ENCODE measurements at regions not wholly inside any gene's neighbourhood (a gene's known extent, or its start where the extent isn't known, plus 50 kb on each side); places are given as distances from the start of the nearest gene placed in this dataset.
"Not testable (repeated sequence)": the region's sequence is repeated elsewhere in the genome, so short reads cannot be mapped to it uniquely, and the experiment has no call there.

DNA sequence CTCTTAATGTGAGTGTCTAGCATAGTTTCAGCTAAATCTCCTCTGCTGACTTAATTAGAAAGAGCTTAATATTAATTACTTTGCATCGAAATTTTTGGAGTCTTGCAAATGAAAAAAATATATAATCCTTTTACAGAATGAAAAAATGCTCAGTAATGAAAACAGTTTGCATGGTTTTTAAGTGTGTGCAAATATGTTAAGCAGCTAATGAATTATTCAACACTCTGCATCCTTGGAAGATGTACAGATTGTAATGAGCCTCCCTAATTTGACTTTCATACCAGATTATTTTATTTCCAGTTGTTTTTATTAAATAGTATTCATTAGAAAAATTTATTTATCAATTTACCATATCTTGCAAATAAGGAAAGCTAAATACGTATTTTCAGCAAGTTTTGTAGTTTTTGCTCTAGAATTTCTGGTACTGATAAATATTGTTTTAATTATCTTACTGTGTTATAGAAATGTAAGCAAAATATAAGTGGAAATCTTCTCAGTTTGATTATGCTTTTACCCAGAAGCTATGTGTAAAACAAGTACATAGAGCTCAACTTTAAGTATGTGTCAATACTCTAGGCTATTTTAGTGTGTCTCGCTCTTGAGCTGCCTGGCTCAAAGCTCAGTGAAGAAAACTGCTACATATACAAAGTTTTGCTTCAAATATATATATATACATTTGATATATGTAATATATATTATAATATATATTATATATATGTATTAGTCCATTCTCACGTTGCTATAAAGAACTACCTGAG, 714.9 kb upstream of the LUZP2 start:
- Histone ChIP-seq H3K27ac (no peak overlapping the region), H3K4me3 (no peak overlapping the region)
- TF ChIP-seq, protein P1, sequence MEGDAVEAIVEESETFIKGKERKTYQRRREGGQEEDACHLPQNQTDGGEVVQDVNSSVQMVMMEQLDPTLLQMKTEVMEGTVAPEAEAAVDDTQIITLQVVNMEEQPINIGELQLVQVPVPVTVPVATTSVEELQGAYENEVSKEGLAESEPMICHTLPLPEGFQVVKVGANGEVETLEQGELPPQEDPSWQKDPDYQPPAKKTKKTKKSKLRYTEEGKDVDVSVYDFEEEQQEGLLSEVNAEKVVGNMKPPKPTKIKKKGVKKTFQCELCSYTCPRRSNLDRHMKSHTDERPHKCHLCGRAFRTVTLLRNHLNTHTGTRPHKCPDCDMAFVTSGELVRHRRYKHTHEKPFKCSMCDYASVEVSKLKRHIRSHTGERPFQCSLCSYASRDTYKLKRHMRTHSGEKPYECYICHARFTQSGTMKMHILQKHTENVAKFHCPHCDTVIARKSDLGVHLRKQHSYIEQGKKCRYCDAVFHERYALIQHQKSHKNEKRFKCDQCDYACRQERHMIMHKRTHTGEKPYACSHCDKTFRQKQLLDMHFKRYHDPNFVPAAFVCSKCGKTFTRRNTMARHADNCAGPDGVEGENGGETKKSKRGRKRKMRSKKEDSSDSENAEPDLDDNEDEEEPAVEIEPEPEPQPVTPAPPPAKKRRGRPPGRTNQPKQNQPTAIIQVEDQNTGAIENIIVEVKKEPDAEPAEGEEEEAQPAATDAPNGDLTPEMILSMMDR (IDR thresholded peaks at IDR 0.05) = no peak
- no peak for DNase-seq (ENCODE audit: low spot score)

DNA sequence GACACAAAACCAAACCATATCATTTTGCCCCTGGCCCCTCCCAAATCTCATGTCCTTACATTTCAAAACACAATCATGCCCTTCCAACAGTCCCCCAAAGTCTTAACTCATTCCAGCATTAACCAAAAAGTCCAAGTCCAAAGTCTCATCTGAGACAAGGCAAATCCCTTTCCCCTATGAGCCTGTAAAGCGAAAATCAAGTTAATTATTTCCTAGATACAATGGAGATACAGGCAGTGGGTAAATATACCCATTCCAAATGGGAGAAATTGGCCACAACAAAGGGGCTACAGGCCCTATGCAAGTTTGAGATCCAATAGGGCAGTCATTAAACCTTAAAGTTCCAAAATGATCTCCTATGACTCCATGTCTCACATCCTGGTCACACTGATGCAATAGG, 709.9 kb upstream of the LUZP2 start:
- not testable (repeated sequence) for DNase-seq (ENCODE audit: low spot score); H3K27ac ChIP-seq; H3K4me3 ChIP-seq

DNA sequence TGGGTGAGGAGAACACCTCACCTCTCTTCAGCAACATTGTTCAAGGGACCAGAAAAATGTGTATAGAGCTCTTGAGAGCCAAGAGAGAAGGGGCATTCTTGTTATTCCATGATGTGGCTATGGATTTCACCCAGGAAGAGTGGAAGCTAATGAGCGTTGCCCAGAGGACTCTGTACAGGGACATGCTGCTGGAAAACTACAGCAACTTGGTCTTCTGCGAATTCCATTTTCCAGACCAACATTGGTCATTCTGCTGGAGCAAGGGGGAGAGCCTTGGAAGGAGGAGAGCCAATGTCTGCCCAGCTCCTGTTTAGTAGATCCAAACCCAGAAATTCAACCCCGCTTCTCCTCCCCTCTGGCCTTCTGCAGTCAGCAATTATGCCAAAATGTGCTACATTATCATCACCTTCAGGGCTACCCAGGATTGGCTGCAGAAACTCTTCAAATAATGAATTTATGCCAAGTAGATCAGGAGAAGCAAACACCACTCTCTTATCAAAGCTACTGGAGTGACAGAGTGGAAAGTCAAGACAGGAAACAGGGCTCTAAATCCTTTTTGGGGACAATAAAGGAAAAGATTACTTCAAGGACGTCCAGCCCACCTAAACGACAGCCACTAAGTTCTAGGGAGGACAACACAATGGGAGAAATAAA, 707.5 kb upstream of the LUZP2 start:
- no peak for DNase-seq (ENCODE audit: low spot score)
- Histone ChIP-seq H3K4me3 (no peak overlapping the region), H3K27ac (no peak overlapping the region)
- TF ChIP-seq, protein P1 (IDR thresholded peaks at IDR 0.05) = no peak

DNA sequence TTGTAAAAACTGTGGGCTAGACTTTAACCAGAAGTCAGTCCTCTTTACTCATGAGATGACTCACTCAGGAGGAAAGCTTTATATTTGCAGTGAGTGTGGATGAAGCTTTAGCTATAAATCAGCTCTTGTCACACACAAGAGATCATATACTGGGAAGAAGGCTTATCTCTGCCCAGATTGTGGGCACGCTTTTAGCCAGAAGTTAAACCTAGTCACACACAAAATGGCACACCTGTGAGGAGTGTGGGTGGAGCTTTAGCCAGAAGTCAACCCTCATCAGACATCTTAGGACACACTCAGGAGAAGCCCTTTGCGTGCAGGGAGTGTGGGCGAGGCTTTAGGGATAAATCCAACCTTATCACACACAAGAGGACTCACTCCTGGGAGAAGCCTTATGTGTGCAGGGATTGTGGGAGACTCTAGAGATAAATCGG, 706.9 kb upstream of the LUZP2 start:
- Histone ChIP-seq H3K27ac (no peak overlapping the region), H3K4me3 (no peak overlapping the region)
- DNase-seq (ENCODE audit: low spot score) = no peak
- TF ChIP-seq, protein P1 (IDR thresholded peaks at IDR 0.05) = no peak

DNA sequence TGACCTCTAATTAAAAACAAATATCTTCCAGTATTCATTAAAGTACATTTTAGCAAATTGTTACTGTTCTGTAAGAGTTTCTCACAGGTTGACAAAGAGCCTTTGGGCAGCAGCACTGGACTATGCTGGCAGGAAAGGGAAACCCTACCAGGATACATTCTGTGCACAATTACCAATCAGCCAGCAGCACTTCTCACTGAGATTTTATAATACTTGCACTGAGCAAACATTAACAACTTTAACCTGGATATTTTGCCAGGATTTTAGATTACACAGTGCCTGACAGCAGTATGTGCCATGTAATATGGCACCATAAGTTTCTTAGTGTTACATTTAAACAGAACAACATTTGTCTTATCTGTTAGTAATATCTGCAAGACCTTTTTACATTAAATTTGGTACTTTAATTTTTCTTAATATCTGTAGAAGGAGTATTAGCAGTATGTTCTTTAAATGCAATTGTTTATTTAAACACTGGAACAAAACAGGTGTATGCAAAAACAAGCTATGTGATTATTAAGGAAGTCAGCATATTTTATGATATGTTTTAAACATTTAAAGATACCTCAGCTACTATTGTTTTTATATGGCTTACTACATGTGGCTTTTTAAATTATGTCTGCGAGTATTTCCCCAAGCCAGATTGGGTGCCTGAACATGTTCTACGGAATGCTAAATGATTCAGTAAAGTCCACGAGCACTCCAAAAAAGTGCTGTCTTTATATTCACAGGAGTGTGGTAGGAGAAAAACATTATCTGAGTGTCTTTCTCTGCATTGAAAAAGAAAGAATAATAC, 699.0 kb upstream of the LUZP2 start:
- Histone ChIP-seq H3K4me3 (no peak overlapping the region), H3K27ac (no peak overlapping the region)
- TF ChIP-seq, protein P1 (IDR thresholded peaks at IDR 0.05) = no peak
- no peak for DNase-seq (ENCODE audit: low spot score)

DNA sequence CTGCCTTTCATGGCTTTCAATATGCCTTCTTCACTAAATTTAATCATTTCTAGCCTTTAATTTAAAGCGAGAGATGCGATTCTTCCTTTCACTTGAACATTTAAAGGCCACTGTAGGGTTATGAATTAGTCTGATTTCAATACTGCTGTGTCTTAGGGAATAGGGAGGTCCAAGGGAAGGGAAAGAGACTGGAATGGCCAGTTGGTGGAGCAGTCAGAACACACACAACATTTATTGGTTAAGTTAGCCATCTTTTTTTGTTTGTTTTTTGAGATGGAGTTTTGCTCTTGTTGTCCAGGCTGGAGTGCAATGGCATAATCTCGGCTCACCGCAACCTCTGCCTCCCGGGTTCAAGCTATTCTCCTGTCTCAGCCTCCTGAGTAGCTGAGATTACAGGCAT, 662.5 kb upstream of the LUZP2 start:
- not testable (repeated sequence) for H3K4me3 ChIP-seq; DNase-seq (ENCODE audit: low spot score)

DNA sequence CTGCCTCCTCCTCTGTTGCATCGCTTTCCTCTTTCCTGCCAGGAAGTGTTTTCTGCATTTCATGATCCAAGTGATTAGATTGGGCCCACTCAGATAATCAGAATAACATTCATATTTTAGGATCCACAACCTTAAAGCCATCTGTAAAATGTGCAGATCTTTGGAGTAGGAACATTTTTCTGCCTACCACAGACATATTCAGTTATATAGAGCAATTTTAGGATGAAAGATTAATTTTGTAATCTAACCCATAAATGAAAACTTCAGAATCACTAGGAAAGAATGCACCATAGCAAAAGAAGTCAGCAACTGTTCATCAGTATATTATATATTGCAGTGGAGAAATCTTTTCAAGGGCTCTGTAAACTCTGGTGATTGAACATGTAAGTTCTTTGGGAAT, 659.9 kb upstream of the LUZP2 start:
- no peak for DNase-seq (ENCODE audit: low spot score)
- TF ChIP-seq, protein P1 (IDR thresholded peaks at IDR 0.05) = no peak
- Histone ChIP-seq H3K4me3 (no peak overlapping the region), H3K27ac (no peak overlapping the region)

More for the DNA sequence above, 662.5 kb upstream of the LUZP2 start:
- not testable (repeated sequence) for H3K27ac ChIP-seq

Data from coronary artery (tissue), 2 donors.